ENCODE measurements at regions not wholly inside any gene's neighbourhood (a gene's known extent, or its start where the extent isn't known, plus 50 kb on each side); places are given as distances from the start of the nearest gene placed in this dataset.
"Not testable (repeated sequence)": the region's sequence is repeated elsewhere in the genome, so short reads cannot be mapped to it uniquely, and the experiment has no call there.

DNA sequence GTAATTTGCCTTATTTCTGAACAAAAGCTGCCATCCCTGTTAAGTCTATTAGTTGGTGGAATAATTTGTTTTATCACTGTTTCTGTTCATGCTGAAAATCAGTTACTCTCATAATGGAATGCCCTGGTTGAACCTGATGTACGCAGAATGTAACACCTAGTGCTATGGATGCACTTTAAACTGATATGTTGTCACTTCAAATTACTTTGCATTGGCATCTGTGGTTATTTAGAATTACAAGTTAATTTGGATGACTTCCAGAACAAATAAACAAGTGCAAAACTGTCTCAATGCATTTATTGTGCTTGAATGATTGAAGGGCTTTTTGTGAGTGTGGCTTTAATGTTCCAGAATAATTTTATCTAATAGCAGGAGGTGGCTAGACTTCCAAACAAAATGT lies 368.2 kb upstream of the SLITRK5 start:
- DNase-seq (ENCODE audit: low spot score) (no peak), FAIRE-seq (no peak)

- FAIRE-seq: no peak
These were observed 360.0 kb upstream of the SLITRK5 start for GRCh38 chr13:87311165-87311564.

GRCh38 chr13:87314822-87315221 lies 356.3 kb upstream of the SLITRK5 start:
- no peak for DNase-seq (ENCODE audit: low spot score)
- no peak for FAIRE-seq

More at GRCh38 chr13:87311165-87311564, 360.0 kb upstream of the SLITRK5 start:
- no peak for DNase-seq (ENCODE audit: low spot score)

DNA sequence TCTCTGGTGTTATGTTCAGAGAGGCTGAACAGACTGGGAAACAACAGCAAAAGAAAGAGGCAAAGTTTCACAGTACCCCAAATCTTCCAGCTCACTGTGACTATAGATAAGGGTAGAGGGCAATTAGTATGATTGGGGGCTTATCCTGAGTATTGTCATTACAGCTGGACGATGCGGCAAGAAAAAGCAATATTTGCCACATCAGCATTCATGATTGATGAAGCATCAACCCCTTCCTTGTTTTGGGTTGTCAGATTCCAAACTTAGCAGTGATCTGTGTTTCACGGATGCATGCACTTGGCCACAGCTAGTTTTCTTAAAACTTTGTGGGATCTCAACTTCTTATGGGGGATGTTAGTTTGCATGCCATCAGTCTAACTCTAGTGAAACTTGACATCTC lies 348.8 kb upstream of the SLITRK5 start:
- DNase-seq (ENCODE audit: low spot score) (no peak), FAIRE-seq (no peak)

DNA sequence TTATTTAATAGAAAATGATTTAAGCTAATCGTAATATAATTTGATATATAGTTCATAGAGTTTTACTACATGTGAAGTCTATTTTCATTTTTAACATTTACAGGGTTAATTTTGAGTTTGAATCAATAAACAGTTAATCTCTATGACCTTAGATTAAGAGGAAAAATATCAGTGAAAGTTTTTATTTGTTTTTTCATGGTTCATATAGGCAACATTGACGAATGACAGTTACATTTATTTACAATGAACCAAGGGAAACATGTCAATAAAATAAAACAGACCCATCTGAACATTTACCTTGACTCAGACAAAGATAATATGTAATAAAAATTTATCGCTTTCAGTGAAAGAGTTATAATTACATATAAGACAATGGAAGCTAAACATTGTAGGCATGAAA lies 346.6 kb upstream of the SLITRK5 start:
- FAIRE-seq: no peak
- DNase-seq (ENCODE audit: low spot score): no peak

DNA sequence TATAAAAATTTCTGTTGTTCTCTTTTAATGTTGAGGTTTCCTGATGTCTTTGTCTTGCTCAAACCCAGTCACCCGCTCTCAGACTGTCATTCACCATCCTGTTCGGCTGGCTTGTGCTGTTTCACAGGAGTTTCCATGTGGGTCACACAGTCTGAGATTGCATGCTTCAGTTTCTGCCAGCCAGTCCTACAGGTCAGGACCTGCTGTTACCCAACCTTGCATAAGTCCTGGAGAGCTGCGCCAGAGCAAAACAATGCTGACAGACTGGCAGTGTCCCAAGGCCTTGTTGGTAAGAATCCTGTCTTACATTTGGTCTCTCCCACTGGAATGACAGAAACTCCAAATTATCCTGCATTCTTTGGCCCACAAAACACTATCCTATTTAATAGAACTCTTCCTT lies 340.0 kb upstream of the SLITRK5 start:
- FAIRE-seq (no peak), DNase-seq (ENCODE audit: low spot score) (no peak)

DNA sequence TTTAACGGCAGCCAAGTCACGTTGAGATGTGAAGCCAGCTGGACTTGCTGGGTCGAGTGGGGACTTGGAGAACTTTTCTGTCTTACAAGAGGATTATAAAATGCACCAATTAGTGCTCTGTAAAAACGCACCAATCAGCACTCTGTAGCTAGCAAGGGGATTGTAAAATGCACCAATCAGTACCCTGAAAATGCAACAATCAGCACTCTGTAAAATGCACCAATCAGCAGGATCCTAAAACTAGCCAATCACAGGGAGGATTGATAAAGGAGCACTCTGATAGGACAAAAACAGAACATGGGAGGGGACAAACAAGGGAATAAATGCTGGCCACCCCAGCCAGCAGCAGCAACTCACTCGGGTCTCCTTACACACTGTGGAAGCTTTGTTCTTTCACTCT lies 337.6 kb upstream of the SLITRK5 start:
- no peak for FAIRE-seq
- DNase-seq (ENCODE audit: low spot score): no peak

DNA sequence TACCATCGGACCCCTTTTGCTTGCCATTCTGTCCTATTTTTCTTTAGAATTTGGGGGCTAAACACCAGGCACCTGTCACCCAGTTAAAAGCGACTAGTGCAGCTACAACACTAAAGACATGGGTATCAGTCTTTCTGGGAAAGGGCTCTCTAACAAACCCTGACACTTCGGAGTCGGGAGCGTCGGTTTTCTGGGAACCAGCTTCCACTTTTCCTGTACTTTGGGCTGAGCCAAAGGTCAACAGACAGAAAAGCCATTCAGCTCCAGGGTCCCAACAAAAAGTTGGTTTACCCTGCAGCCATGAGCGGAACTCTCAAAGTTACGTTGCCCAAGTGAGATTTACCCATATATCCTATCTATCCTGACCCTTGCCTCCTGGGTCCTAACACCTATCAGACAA lies 337.0 kb upstream of the SLITRK5 start:
- FAIRE-seq: no peak
- no peak for DNase-seq (ENCODE audit: low spot score)

- not testable (repeated sequence) for FAIRE-seq
These were observed 334.8 kb upstream of the SLITRK5 start for GRCh38 chr13:87336346-87336889.

GRCh38 chr13:87344176-87344575 lies 327.0 kb upstream of the SLITRK5 start:
- FAIRE-seq (no peak), DNase-seq (ENCODE audit: low spot score) (no peak)

More at GRCh38 chr13:87336346-87336889, 334.8 kb upstream of the SLITRK5 start:
- DNase-seq (ENCODE audit: low spot score): not testable (repeated sequence)

- no peak for FAIRE-seq
These were observed 315.7 kb upstream of the SLITRK5 start for GRCh38 chr13:87355451-87355850.

DNA sequence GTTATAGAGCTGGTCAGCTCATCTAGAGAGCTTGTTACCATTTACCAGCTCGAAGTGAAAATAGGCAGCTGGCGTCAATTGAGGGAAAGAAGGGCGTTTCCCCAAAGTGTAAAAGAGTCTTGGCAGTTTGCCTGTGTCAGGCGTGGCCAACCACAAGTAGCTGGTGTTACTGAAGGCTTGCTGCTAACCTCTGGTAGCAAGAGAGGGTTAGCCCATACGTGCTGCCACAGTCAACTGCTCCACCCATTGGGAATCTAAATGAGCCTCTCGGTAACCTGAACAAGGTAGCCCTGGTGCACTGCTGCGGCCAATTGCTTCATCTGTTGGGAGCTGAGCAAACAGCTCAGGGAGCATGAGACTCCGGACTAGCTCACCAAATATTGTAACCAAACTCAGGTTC lies 314.9 kb upstream of the SLITRK5 start:
- no peak for FAIRE-seq
- DNase-seq (ENCODE audit: low spot score): no peak

More at GRCh38 chr13:87355451-87355850, 315.7 kb upstream of the SLITRK5 start:
- no peak for DNase-seq (ENCODE audit: low spot score)

- FAIRE-seq (no peak), DNase-seq (ENCODE audit: low spot score) (no peak)
These were observed 312.9 kb upstream of the SLITRK5 start for GRCh38 chr13:87358319-87358718.

- FAIRE-seq: no peak
- no peak for DNase-seq (ENCODE audit: low spot score)
These were observed 310.0 kb upstream of the SLITRK5 start for GRCh38 chr13:87361216-87361615.

GRCh38 chr13:87368639-87369038 lies 302.5 kb upstream of the SLITRK5 start:
- DNase-seq (ENCODE audit: low spot score) (no peak), FAIRE-seq (no peak)

DNA sequence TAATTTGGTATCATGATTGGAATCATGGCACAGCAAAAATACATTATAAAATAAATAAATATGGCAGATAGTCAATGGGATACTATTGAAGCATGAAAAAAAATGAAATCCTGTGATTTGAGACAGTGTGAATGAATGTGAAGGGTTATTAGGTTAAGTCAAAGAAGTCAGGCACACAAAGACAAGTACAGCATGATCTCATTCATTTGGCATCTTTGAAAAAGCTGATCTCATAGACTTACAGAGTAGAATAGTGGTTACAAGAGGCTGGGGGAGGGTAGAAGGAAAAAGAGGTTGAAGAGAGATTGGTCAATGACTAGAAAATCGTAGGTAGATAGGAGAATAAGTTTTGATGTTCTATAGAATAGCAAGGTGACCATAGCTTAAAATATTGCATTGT lies 295.1 kb upstream of the SLITRK5 start:
- FAIRE-seq: peak; percentile 2

GRCh38 chr13:87384099-87384498 lies 287.1 kb upstream of the SLITRK5 start:
- no peak for FAIRE-seq

More for the DNA sequence above, 295.1 kb upstream of the SLITRK5 start:
- DNase-seq (ENCODE audit: low spot score): peak; percentile 73

DNA sequence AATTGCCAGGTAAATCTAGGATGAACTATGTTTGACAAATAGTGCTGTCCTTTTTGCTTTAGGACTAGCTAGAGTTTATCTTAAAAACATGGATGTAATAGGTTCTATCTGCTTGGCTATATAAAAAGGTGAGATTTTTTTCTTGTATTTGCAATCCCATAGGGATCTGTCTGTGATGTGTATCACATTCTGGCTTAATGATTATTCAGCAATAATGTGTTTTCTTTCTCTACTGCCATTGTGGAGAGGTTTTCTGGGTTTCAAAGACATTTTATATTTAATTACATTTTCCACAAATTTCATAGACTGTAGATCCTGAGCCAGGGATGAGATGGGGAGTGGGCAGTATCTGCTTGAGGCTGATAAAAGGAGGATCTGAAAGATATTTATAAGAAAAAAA lies 277.8 kb upstream of the SLITRK5 start:
- no peak for DNase-seq (ENCODE audit: low spot score)
- FAIRE-seq: no peak

More at GRCh38 chr13:87384099-87384498, 287.1 kb upstream of the SLITRK5 start:
- no peak for DNase-seq (ENCODE audit: low spot score)

DNA sequence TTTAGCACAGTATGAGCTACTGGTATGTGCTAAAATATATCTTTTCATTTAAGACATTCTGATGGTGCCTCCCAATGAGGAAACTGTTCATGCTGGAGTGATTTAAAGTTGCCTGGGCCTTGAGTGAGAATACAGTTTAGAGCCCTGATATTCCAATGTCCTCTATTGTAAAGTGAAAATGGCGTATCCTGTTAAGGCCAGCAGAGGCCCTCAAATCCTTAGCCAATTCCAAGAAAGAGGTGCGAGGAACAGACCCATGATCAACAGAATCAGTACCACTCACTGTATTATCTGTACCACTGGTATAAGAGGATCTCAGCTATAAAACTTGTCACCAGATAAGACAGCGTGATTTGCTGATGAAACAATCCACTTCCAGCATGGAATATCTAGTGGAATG lies 273.1 kb upstream of the SLITRK5 start:
- FAIRE-seq (no peak), DNase-seq (ENCODE audit: low spot score) (no peak)

DNA sequence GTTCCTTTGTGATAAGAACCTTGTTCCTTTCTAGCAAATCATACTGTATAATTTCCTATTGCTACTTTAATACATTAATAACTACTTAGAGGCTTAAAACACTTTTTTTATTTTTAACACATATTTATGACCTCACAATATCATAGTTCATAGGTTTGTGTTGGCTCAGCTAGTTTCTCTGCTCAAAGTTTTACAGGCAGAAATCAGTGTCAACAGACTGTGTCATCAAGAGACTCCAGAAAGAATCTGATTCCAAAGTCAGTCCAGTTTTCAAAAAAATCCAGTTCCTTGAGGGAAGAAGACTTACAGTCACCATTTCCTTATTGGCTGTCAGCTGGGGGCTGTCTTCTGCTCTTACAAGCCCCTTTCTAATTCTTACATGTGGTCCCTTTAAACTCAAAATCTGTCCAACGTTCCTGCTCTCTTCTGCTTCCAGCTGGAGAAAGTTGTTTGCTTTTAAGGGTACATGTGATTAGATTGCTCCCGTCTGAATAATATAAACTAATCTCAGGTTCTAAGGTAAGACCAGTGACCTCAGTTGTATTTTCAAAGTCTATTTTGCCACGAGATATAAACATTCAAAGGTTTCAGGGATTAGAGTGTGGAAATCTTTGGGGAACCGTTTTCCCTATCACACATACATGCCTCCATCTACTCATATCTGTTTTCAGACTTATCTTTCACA lies 267.3 kb upstream of the SLITRK5 start:
- no peak for FAIRE-seq
- DNase-seq (ENCODE audit: low spot score): no peak

DNA sequence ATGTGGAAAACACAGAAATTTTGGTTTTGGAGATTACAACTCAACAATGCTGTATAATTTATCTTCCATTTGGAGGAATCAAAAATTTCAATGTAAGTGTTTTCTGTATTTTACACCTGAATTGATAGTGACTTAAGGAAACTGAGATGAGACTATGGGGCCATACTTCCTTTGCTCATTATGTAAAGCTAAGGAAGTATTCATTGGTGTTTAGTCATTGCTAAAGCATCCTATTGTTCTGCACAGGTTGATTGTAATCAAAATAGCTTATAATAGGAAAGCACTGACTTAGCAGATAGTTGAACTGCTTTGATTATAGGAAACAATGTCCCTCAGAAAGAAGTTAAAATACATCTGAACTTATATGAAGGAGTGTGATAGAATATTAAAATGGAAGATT lies 244.4 kb upstream of the SLITRK5 start:
- FAIRE-seq (no peak), DNase-seq (ENCODE audit: low spot score) (no peak)

DNA sequence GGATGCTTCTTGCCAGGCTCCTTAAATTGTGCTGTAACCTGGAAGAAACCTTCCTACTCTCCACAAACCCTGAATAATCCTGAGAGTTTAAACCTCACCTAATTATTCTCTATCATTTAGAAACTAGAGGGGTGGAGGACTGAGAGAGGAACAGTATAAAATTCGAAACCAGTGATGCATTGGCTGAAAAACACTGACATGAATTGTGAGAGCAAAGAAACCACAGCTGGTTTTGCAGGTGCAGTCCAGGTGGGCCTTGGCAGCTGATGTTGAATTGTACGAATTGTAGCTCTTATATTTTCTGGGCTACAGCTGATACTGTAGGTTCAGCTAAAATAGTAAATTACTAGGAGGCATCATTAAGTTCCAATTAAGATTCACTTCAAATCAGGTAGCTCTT lies 227.0 kb upstream of the SLITRK5 start:
- no peak for FAIRE-seq
- no peak for DNase-seq (ENCODE audit: low spot score)

- no peak for FAIRE-seq
- DNase-seq (ENCODE audit: low spot score): no peak
These were observed 218.9 kb upstream of the SLITRK5 start for GRCh38 chr13:87452281-87452680.
